Frontal cortex (tissue), 3 donors: ENCODE measurements at regions not wholly inside any gene's neighbourhood (a gene's known extent, or its start where the extent isn't known, plus 50 kb on each side); places are given as distances from the start of the nearest gene placed in this dataset.
"Not testable (repeated sequence)": the region's sequence is repeated elsewhere in the genome, so short reads cannot be mapped to it uniquely, and the experiment has no call there.

Experiments
- DNase-seq, 2 donors: peaks; one replicate each; pipeline ENCODE4 v3.0.0; 2012; ENCODE audit warnings: low spot score in 2 of 2
- FAIRE-seq: peaks from 2 replicates; lab custom pipeline; 2012; peaks lifted over from hg19 to GRCh38; lab: Jason Lieb, UNC
- donor health status: control.
- donor health status: control.
- donor health status: control.

- no peak for FAIRE-seq
Observed at GRCh38 chr18:78482378-78482777, 497.2 kb upstream of the SALL3 start.

GRCh38 chr18:78487649-78488048 is 492.0 kb upstream of the SALL3 start:
- DNase-seq (no peak), FAIRE-seq (no peak)

More at GRCh38 chr18:78482378-78482777, 497.2 kb upstream of the SALL3 start:
- DNase-seq = no peak

DNA sequence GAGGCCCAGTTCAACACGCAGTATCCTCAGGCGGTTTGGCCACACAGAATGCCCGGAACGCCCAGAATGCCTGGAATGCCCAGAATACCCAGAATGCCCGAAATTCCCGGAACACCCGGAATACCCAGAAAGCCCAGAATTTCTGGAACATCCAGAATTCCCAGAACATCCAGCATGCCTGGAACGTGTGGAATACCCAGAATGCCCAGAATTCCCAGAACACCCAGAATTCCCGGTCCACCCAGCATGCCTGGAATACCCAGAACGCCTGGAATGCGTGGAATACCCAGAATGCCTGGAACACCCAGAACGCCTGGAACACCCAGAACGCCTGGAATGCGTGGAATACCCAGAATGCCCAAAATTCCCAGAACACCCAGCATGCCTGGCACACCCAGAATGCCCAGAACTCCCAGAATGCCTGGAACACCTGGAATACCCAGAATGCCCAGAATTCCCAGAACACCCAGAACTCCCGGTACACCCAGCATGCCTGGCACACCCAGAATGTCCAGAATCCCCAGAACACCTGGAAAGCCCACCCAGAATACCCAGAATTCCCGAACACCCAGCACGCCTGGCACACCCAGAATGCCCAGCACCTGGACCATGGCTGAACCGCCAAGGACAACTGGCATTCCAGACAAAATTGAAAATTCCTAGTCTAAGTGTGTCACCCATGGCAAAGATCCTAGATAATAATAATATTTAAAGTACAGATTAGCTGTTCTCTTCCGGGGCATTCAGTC is 487.4 kb upstream of the SALL3 start:
- DNase-seq = no peak
- FAIRE-seq = no peak

DNA sequence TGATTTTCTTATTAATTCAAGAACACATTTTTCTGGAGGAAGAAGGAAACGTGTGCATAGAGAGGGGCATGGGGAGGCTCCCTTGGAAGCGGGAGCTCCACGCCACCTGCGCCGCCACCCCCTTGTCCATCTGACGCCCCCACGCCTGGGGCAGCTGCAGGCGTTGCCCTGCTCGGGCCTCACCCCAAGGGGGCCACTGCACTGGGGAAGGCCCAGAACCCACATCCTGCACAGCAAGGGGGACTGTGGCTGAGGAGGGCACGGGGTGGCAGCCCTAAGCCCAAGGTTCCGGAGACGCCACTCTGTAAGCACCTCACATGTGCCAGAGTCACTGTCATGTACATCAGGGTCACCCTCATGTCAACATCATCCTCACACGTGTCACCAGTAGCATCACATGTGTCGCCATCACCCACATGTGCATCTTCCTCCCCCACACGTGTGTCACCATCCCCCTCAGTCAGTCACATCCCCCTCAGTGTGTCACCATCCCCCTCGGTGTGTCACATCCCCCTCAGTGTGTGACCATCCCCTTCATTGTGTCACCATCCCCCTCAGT is 486.7 kb upstream of the SALL3 start:
- FAIRE-seq = no peak
- no peak for DNase-seq

DNA sequence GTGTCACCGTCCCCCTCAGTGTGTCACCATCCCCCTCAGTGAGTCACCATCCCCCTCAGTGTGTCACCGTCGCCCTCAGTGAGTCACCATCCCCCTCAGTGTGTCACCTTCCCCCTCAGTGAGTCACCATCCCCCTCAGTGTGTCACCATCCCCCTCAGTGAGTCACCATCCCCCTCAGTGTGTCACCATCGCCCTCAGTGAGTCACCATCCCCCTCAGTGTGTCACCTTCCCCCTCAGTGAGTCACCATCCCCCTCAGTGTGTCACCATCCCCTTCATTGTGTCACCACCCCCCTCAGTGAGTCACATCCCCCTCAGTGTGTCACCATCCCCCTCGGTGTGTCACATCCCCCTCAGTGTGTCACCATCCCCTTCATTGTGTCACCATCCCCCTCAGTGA is 486.1 kb upstream of the SALL3 start:
- FAIRE-seq, DNase-seq: not testable (repeated sequence)

- no peak for FAIRE-seq
- DNase-seq = peak in 1 of 2 donors; percentile 25
Observed at GRCh38 chr18:78494204-78495085, 485.2 kb upstream of the SALL3 start.

DNA sequence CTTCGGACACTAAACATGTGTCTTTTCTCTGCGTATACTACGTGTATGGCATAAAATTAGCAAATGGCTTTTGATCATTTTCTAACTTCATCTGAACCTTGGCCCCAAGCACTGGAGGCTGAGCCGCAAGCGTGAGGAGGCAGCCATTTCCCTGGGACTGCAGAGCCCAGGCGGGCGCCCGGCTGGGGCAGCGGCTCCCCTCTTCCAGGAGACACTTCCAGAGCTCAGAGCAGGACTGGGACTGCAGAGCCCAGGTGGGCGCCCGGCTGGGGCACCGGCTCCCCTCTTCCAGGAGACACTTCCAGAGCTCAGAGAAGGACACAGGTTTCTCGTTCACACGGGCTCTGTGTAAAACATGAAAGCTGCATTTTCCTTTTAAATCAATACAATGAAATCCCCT is 484.1 kb upstream of the SALL3 start:
- DNase-seq (no peak), FAIRE-seq (no peak)

- FAIRE-seq = no peak
- DNase-seq = no peak
Observed at GRCh38 chr18:78496079-78496478, 483.5 kb upstream of the SALL3 start.

DNA sequence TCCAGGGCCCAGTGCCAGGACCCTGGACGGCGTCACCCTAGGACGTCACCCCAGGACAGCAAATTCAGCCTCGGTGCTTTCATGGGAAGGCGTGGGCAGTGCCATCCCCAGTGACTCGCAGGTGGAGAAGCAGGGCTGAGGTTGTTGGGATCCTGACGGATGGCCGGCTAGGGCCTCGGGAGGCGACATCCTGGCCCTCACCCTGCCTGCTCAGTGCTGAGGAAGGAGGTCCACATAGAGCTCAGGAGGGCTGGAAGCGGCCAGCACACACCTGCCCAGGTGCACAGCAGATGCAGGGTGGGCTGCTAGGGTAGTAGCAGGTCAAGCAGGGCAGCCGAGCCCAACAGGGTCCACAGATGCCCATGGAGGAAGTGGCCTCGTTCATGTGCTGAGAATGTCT is 482.0 kb upstream of the SALL3 start:
- DNase-seq = no peak

GRCh38 chr18:78499586-78499985 is 480.0 kb upstream of the SALL3 start:
- DNase-seq (no peak), FAIRE-seq (no peak)

More for the DNA sequence above, 482.0 kb upstream of the SALL3 start:
- FAIRE-seq = no peak

DNA sequence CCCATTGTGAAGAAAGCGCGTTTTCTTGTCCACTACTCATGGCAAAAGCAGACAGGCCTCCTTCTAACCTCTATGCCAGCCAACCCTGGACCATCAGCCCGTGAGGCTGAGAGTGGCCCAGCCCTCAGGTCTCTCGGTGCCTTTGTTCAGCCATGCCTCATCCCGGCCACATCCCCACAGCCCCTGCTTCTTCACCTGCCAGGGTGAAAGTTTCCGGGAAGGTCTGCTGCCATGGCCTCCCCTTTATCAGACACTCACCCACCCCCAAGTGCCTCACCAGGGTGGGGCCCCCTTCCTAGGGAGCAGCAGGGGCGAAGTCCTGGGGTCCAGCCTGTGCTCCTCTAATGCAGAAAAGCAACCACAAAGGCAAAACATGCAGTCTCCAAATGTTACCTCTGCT is 478.4 kb upstream of the SALL3 start:
- no peak for DNase-seq
- FAIRE-seq = no peak

DNA sequence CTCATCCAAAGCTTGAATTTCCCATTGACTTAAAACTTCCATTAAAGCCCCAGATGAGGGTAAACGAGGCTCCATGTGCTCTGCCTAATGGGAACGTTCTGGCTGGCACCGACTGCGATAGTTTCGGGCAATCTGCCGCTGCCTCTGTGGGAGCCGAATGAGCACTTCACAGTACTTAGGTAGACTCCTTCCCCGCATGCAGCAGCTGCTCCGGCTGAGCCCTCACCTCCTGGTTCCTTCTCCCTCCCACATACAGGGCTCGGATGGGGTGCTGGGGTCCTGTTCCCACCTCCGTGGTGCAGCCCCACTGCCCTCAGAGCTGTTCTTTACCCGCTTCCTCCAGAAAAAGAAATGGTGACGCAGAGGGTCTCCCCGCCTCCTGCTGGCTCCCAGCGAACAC is 476.5 kb upstream of the SALL3 start:
- FAIRE-seq (no peak), DNase-seq (no peak)

- FAIRE-seq = no peak
- DNase-seq = peak; percentile 37 to 56
Observed at GRCh38 chr18:78505851-78506461, 473.7 kb upstream of the SALL3 start.

- no peak for FAIRE-seq
Observed at GRCh38 chr18:78507217-78507616, 472.4 kb upstream of the SALL3 start.

DNA sequence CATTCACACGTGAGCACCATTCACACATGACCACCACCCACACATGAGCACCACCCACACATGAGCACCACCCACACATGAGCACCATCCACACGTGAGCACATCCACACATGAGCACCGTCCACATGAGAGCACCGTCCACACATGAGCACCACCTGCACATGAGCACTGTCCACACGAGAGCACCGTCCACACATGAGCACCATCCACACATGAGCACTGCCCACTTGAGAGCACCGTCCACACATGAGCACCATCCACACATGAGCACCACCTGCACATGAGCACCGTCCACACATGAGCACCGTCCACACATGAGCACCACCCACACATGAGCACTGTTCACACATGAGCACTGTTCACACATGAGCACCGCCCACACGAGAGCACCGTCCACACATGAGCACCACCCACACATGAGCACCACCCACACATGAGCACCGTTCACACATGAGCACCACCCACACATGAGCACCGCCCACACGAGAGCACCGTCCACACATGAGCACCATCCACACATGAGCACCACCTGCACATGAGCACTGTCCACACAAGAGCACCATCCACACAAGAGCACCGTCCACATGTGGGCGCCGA is 471.3 kb upstream of the SALL3 start:
- not testable (repeated sequence) for DNase-seq, FAIRE-seq

More at GRCh38 chr18:78507217-78507616, 472.4 kb upstream of the SALL3 start:
- no peak for DNase-seq

- FAIRE-seq = no peak
- no peak for DNase-seq
Observed at GRCh38 chr18:78510091-78510490, 469.5 kb upstream of the SALL3 start.

DNA sequence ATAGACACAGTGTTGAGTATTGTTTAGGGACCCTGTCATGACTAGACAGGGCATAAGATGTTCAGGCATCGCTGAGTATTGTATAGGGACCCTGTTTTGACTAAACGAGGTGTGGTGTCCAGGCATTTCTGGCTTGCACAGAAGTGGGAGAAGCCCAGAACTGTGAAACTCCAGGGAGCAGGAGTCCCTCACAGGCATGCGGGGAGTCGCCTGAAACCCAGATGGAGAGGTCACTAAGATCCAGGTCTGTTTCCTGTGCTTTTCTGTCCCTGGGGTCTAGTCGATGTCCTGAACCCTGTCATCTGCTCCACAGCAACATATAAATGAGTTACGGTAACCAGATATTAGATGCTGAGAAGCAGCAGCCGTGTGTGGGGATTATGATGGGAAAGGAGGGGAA is 469.0 kb upstream of the SALL3 start:
- DNase-seq (no peak), FAIRE-seq (no peak)

GRCh38 chr18:78511666-78512601 is 467.7 kb upstream of the SALL3 start:
- FAIRE-seq (no peak), DNase-seq (no peak)
